ENCODE measurements at regions not wholly inside any gene's neighbourhood (a gene's known extent, or its start where the extent isn't known, plus 50 kb on each side); places are given as distances from the start of the nearest gene placed in this dataset.
A peak's percentile ranks its signal among the peaks of the same experiment; 100 is the strongest.

GRCh38 chr5:109483395-109483971, 73.7 kb upstream of the PJA2 start:
- H3K4me3 ChIP-seq = no peak overlapping the region
- TF ChIP-seq POLR2A (IDR thresholded peaks at IDR 0.05; ENCODE audit: low read depth) (no peak), EP300 (IDR thresholded peaks at IDR 0.05) (no peak), POLR2AphosphoS5 (IDR thresholded peaks at IDR 0.05) (no peak)
- TF ChIP-seq, protein P1, sequence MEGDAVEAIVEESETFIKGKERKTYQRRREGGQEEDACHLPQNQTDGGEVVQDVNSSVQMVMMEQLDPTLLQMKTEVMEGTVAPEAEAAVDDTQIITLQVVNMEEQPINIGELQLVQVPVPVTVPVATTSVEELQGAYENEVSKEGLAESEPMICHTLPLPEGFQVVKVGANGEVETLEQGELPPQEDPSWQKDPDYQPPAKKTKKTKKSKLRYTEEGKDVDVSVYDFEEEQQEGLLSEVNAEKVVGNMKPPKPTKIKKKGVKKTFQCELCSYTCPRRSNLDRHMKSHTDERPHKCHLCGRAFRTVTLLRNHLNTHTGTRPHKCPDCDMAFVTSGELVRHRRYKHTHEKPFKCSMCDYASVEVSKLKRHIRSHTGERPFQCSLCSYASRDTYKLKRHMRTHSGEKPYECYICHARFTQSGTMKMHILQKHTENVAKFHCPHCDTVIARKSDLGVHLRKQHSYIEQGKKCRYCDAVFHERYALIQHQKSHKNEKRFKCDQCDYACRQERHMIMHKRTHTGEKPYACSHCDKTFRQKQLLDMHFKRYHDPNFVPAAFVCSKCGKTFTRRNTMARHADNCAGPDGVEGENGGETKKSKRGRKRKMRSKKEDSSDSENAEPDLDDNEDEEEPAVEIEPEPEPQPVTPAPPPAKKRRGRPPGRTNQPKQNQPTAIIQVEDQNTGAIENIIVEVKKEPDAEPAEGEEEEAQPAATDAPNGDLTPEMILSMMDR (IDR thresholded peaks at IDR 0.05) = no peak
- no peaks in the 10 kb centered on the region for H3K36me3 ChIP-seq
- H3K27ac ChIP-seq (replicated peaks in 1 of 4) = no peak overlapping the region
- H3K4me1 ChIP-seq = peaks cover 0 to 22% (median 18%) of the 10 kb centered on the region in 4 donors
- intact Hi-C loops (cut with DNase I) = no loop called here
- DNase-seq (ENCODE audit: extremely low spot score) = no peak
- no peaks in the 10 kb centered on the region for H3K27me3 ChIP-seq
- no peaks in the 10 kb centered on the region for H3K9me3 ChIP-seq
- 73% methylated on average over 2 of the region's 2 CpGs for WGBS

DNA sequence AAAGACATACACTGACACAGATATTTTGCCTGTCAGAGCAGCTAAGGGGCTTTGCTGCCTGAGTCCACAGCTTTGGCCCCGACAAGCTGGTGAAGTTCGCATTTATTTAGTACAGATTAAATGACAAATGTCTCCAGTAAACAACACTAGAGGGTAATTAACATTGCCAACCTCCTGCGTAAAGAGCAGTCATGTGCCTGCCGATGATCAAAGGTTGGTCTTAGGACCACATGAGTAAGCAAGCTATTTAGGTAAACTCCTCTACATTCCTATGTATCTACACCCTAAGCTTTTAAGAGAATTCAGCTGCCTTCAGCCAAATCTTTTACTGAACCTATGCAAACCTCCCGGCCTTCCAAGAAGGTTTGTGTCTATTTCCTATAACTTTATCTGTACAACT, 73.0 kb upstream of the PJA2 start:
- no peak for TF ChIP-seq POLR2AphosphoS5 (IDR thresholded peaks at IDR 0.05)
- TF ChIP-seq, protein P1 (IDR thresholded peaks at IDR 0.05) = no peak
- no peak for TF ChIP-seq POLR2A (IDR thresholded peaks at IDR 0.05; ENCODE audit: low read depth)
- no peak for TF ChIP-seq EP300 (IDR thresholded peaks at IDR 0.05)
- DNase-seq (ENCODE audit: extremely low spot score) = no peak
- intact Hi-C loops (cut with DNase I) = no loop called here

DNA sequence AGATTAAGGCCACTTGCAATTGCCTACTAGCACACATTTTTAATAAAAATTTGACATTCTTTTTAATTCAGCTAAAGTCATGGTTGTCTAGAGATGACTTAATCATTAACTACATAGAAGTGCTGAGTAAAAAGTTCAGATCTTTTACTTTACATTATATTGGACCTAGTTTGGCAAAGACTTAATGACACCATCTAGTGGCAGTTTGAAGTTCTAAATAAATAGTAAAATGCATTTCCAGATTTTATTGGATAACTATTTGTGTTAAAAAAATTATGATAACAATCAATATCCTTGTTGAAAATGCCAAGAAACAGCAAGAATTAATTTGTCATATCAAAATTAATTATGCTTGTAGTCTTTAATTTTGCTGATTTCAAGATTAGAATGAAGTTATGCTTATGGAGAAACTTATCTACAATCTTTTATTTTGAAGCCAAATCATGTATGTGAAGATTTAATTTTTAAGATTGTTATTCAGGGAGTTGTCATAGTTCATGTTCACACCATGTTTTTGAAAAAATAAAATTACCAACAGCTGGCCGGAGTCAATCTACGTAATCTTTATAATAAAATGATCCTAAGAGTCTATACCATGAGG, 69.6 kb upstream of the PJA2 start:
- Histone ChIP-seq H3K9me3 (no peaks in the 10 kb centered on the region), H3K4me1 (peaks cover 0 to 6% (median 0%) of the 10 kb centered on the region in 4 donors), H3K36me3 (no peaks in the 10 kb centered on the region), H3K27ac (replicated peaks in 1 of 4) (no peak overlapping the region), H3K4me3 (no peak overlapping the region), H3K27me3 (no peaks in the 10 kb centered on the region)
- no peak for DNase-seq (ENCODE audit: extremely low spot score)
- intact Hi-C loops (cut with DNase I) = loop anchor here (10.0 kb wide), 1 partner anchor 215 kb away; no protein-coding TSS in a partner anchor
- TF ChIP-seq POLR2AphosphoS5 (IDR thresholded peaks at IDR 0.05) = no peak
- no peak for TF ChIP-seq POLR2A (IDR thresholded peaks at IDR 0.05; ENCODE audit: low read depth)
- no peak for TF ChIP-seq EP300 (IDR thresholded peaks at IDR 0.05)
- TF ChIP-seq, protein P1 (IDR thresholded peaks at IDR 0.05) = peak; percentile 18 to 35 (median 34)
- 53% methylated on average over 2 of the region's 2 CpGs for WGBS

More for the DNA sequence above, 73.0 kb upstream of the PJA2 start:
- Histone ChIP-seq H3K27me3 (no peaks in the 10 kb centered on the region), H3K36me3 (no peaks in the 10 kb centered on the region), H3K27ac (replicated peaks in 1 of 4) (no peak overlapping the region), H3K4me3 (no peak overlapping the region), H3K9me3 (no peaks in the 10 kb centered on the region), H3K4me1 (peaks cover 0 to 22% (median 18%) of the 10 kb centered on the region in 4 donors)
- 96% methylated on average over 4 of the region's 5 CpGs for WGBS

DNA sequence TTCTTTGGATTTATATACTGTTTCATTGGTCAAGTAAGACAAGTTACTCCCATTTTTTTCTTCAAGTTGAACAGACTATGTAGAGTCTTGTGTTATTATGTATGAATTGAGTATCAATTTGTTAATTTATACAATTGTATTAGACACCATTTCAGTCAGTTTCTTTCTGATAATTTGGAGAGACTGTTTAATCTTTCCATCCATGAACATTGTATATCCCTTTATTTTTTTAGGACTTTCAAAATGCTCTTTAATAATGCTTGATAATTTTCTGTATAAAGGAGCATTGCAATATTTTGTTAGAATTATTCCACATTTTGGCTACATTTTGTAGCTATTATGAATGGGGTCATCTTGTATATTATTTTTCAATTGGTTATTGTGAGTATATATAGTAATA, 69.1 kb upstream of the PJA2 start:
- Histone ChIP-seq H3K4me3 (no peak overlapping the region), H3K36me3 (no peaks in the 10 kb centered on the region), H3K27me3 (no peaks in the 10 kb centered on the region), H3K9me3 (no peaks in the 10 kb centered on the region), H3K27ac (replicated peaks in 1 of 4) (no peak overlapping the region), H3K4me1 (peaks cover 0 to under 1% (median 0%) of the 10 kb centered on the region in 4 donors)
- TF ChIP-seq POLR2AphosphoS5 (IDR thresholded peaks at IDR 0.05) (no peak), POLR2A (IDR thresholded peaks at IDR 0.05; ENCODE audit: low read depth) (no peak)
- no peak for DNase-seq (ENCODE audit: extremely low spot score)
- intact Hi-C loops (cut with DNase I) = loop anchor here (10.0 kb wide), 1 partner anchor 216 kb away; no protein-coding TSS in a partner anchor

- Histone ChIP-seq H3K27ac (replicated peaks in 1 of 4) (no peak overlapping the region), H3K36me3 (no peaks in the 10 kb centered on the region), H3K4me3 (no peak overlapping the region), H3K27me3 (no peaks in the 10 kb centered on the region), H3K4me1 (no peaks in the 10 kb centered on the region), H3K9me3 (no peaks in the 10 kb centered on the region)
- no peak for DNase-seq (ENCODE audit: extremely low spot score)
- intact Hi-C loops (cut with DNase I) = loop anchor here (10.0 kb wide), 1 partner anchor 219 kb away; no protein-coding TSS in a partner anchor
- WGBS = 73% methylated on average over 2 of the region's 2 CpGs
- TF ChIP-seq, protein P1 (IDR thresholded peaks at IDR 0.05) = no peak
- TF ChIP-seq POLR2A (IDR thresholded peaks at IDR 0.05; ENCODE audit: low read depth) (no peak), POLR2AphosphoS5 (IDR thresholded peaks at IDR 0.05) (no peak), EP300 (IDR thresholded peaks at IDR 0.05) (no peak)
Measured at GRCh38 chr5:109476292-109476691, 66.5 kb upstream of the PJA2 start.
